Neural cell (in vitro differentiated cells): ENCODE measurements at regions not wholly inside any gene's neighbourhood (a gene's known extent, or its start where the extent isn't known, plus 50 kb on each side); places are given as distances from the start of the nearest gene placed in this dataset.

ENCODE experiments used
- H2AFZ ChIP-seq: fragments of 200-600, 300-800 bp; sonication (generic), shearing (Covaris generic); 2 replicates; pipeline ENCODE4 v1.6.0; 2014; ENCODE audit warnings: low read depth, mild to moderate bottlenecking, antibody characterized with exemption, low read length, moderate library complexity
- H3F3A ChIP-seq: fragments of 200-600 bp; shearing (Covaris generic); 2 replicates; pipeline ENCODE4 v1.6.1; 2016; ENCODE audit warnings: mild to moderate bottlenecking, moderate library complexity, mixed read lengths, antibody characterized with exemption, low read length; ENCODE audit not compliant: insufficient read depth, poor library complexity, severe bottlenecking
- H3K27ac ChIP-seq: fragments of 200-600, 300-800 bp; sonication (generic), shearing (Covaris generic); 2 replicates; pipeline ENCODE4 v1.5.1; 2014; ENCODE audit warnings: mild to moderate bottlenecking, low read length, moderate library complexity
- H3K27me3 ChIP-seq: fragments of 300-800, 200-600 bp; sonication (generic), shearing (Covaris generic); 2 replicates; pipeline ENCODE4 v1.6.0; 2014; ENCODE audit warnings: mild to moderate bottlenecking, low read depth, low read length, moderate library complexity; ENCODE audit not compliant: insufficient read depth
- H3K36me3 ChIP-seq: fragments of 300-800, 200-600 bp; sonication (generic), shearing (Covaris generic); 2 replicates; pipeline ENCODE4 v1.5.1; 2014; ENCODE audit warnings: mild to moderate bottlenecking, antibody characterized with exemption, low read length, moderate library complexity; ENCODE audit not compliant: insufficient read depth
- H3K4me2 ChIP-seq: fragments of 300-800, 200-600 bp; sonication (generic), shearing (Covaris generic); 2 replicates; pipeline ENCODE4 v1.6.0; 2014; ENCODE audit warnings: mild to moderate bottlenecking, low read length
- H3K4me3 ChIP-seq: fragments of 300-800, 200-600 bp; sonication (generic), shearing (Covaris generic); 2 replicates; pipeline ENCODE4 v1.5.1; 2014; ENCODE audit warnings: mild to moderate bottlenecking, low read length, moderate library complexity
- H3K79me2 ChIP-seq: fragments of 200-600 bp; shearing (Covaris generic); replicated peaks from 2 replicates; pipeline ENCODE4 v1.6.0; 2014; ENCODE audit warnings: mild to moderate bottlenecking, low read length, moderate library complexity; ENCODE audit not compliant: insufficient read depth
- H3K9ac ChIP-seq: fragments of 300-800, 200-600 bp; sonication (generic), shearing (Covaris generic); 2 replicates; pipeline ENCODE4 v1.6.1; 2016; ENCODE audit warnings: mild to moderate bottlenecking, low read length, mixed read lengths
- H3K9me2 ChIP-seq: fragments of 200-600 bp; shearing (Covaris generic); 2 replicates; pipeline ENCODE4 v1.6.1; 2016; ENCODE audit warnings: mild to moderate bottlenecking, low read length, mixed read lengths; ENCODE audit not compliant: insufficient read depth
- H3K9me3 ChIP-seq: fragments of 200-600, 300-800 bp; sonication (generic), shearing (Covaris generic); 2 replicates; pipeline ENCODE4 v1.6.1; 2016; ENCODE audit warnings: mild to moderate bottlenecking, mixed run types, low read length, moderate library complexity, mixed read lengths
- H4K20me1 ChIP-seq: fragments of 200-600 bp; shearing (Covaris generic); 2 replicates; pipeline ENCODE4 v1.6.1; 2016; ENCODE audit warnings: mild to moderate bottlenecking, mixed run types; ENCODE audit not compliant: insufficient read depth
- EP300 ChIP-seq: fragments of 450-650 bp; conservative IDR thresholded peaks from 2 replicates; pipeline ENCODE4 v1.6.1; 2014; ENCODE audit warnings: antibody characterized with exemption, mild to moderate bottlenecking, moderate library complexity; ENCODE audit not compliant: poor library complexity, severe bottlenecking
- EZH2 ChIP-seq: fragments of 200-600, 300-800 bp; shearing (Covaris generic), sonication (generic); IDR thresholded peaks from 2 replicates; pipeline ENCODE4 v1.6.1; 2014; ENCODE audit warnings: antibody characterized with exemption, low read length, borderline replicate concordance, mild to moderate bottlenecking; ENCODE audit not compliant: insufficient read depth, poor library complexity, severe bottlenecking
- MXI1 ChIP-seq: fragments of 450-650 bp; conservative IDR thresholded peaks from 2 replicates; pipeline ENCODE4 v1.6.1; 2014; ENCODE audit warnings: antibody characterized with exemption, mild to moderate bottlenecking; ENCODE audit not compliant: poor library complexity, severe bottlenecking
- POLR2AphosphoS5 ChIP-seq: IDR thresholded peaks from 2 replicates; pipeline ENCODE4 v1.6.1; 2012
- RAD21 ChIP-seq: fragments of 450-650 bp; conservative IDR thresholded peaks from 2 replicates; pipeline ENCODE4 v1.6.1; 2014; ENCODE audit warnings: antibody characterized with exemption, mild to moderate bottlenecking, moderate library complexity
- REST ChIP-seq: IDR thresholded peaks from 2 replicates; pipeline ENCODE4 v1.6.1; 2012; ENCODE audit warnings: borderline replicate concordance
- SMC3 ChIP-seq: fragments of 450-650 bp; conservative IDR thresholded peaks from 2 replicates; pipeline ENCODE4 v1.6.1; 2014; ENCODE audit warnings: antibody characterized with exemption, mild to moderate bottlenecking, moderate library complexity; ENCODE audit not compliant: poor library complexity
- TAF1 ChIP-seq: IDR thresholded peaks from 2 replicates; pipeline ENCODE4 v1.6.1; 2012; ENCODE audit warnings: low read depth
- TF ChIP-seq, protein P1 (sequence below): fragments of 450-650 bp; IDR thresholded peaks from 2 replicates; pipeline ENCODE4 v1.5.1; 2014; ENCODE audit warnings: antibody characterized with exemption, mild to moderate bottlenecking, moderate library complexity; ENCODE audit not compliant: poor library complexity, severe bottlenecking

GRCh38 chr4:189838821-189839497, 101.7 kb upstream of the FRG1 start:
- Histone ChIP-seq H4K20me1 (no peaks in the 10 kb centered on the region), H3K27me3 (no peaks in the 10 kb centered on the region), H3K9me2 (no peaks in the 10 kb centered on the region), H3K9me3 (no peaks in the 10 kb centered on the region), H3K4me3 (no peak overlapping the region), H3K9ac (no peak overlapping the region), H3K79me2 (no peaks in the 10 kb centered on the region), H3K4me2 (no peak overlapping the region), H2AFZ (no peak overlapping the region), H3F3A (no peaks in the 10 kb centered on the region), H3K36me3 (no peaks in the 10 kb centered on the region), H3K27ac (no peak overlapping the region)
- TF ChIP-seq EZH2: no peak
- TF ChIP-seq MXI1: no peak
- TF ChIP-seq EP300: no peak
- TF ChIP-seq TAF1: no peak
- TF ChIP-seq, protein P1, sequence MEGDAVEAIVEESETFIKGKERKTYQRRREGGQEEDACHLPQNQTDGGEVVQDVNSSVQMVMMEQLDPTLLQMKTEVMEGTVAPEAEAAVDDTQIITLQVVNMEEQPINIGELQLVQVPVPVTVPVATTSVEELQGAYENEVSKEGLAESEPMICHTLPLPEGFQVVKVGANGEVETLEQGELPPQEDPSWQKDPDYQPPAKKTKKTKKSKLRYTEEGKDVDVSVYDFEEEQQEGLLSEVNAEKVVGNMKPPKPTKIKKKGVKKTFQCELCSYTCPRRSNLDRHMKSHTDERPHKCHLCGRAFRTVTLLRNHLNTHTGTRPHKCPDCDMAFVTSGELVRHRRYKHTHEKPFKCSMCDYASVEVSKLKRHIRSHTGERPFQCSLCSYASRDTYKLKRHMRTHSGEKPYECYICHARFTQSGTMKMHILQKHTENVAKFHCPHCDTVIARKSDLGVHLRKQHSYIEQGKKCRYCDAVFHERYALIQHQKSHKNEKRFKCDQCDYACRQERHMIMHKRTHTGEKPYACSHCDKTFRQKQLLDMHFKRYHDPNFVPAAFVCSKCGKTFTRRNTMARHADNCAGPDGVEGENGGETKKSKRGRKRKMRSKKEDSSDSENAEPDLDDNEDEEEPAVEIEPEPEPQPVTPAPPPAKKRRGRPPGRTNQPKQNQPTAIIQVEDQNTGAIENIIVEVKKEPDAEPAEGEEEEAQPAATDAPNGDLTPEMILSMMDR: no peak
- no peak for TF ChIP-seq POLR2AphosphoS5
- TF ChIP-seq REST: no peak
- no peak for TF ChIP-seq RAD21
- TF ChIP-seq SMC3: no peak

GRCh38 chr4:189840356-189840755, 100.3 kb upstream of the FRG1 start:
- no peak overlapping the region for H3K9ac ChIP-seq

More at GRCh38 chr4:189840356-189840755, 100.3 kb upstream of the FRG1 start:
- H2AFZ ChIP-seq: no peak overlapping the region
- H3K9me3 ChIP-seq: no peaks in the 10 kb centered on the region
- no peaks in the 10 kb centered on the region for H3F3A ChIP-seq
- no peak overlapping the region for H3K4me2 ChIP-seq
- H3K36me3 ChIP-seq: no peaks in the 10 kb centered on the region
- H3K27ac ChIP-seq: no peak overlapping the region
- H3K4me3 ChIP-seq: no peak overlapping the region
- no peaks in the 10 kb centered on the region for H3K27me3 ChIP-seq
- H3K79me2 ChIP-seq: no peaks in the 10 kb centered on the region
- TF ChIP-seq RAD21: no peak
- no peak for TF ChIP-seq EP300
- no peak for TF ChIP-seq SMC3
- TF ChIP-seq EZH2: no peak
- TF ChIP-seq, protein P1: no peak
- no peak for TF ChIP-seq REST
- no peak for TF ChIP-seq TAF1
- no peak for TF ChIP-seq MXI1
- no peaks in the 10 kb centered on the region for H4K20me1 ChIP-seq
- H3K9me2 ChIP-seq: no peaks in the 10 kb centered on the region
